ENCODE measurements at regions not wholly inside any gene's neighbourhood (a gene's known extent, or its start where the extent isn't known, plus 50 kb on each side); places are given as distances from the start of the nearest gene placed in this dataset.
"Not testable (repeated sequence)": the region's sequence is repeated elsewhere in the genome, so short reads cannot be mapped to it uniquely, and the experiment has no call there.

DNA sequence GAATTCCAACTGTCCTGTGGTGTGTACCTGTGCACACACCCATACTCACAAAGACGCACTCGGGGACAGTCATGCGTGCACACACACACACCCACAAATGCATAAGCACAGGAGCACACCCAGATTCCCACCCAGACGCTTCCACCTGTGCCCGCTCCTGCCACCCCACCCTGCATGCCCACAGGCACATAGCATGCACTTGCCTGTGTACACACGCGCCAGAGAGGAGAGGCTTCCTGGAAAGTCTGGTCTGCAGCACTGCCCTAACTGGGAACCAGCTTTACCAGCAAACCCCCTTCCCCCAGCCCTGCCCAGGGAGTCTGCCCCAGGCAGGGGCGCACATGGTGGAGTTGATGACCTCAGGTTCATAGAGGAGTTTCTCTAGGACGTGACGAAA, 246.2 kb downstream of the UACA start:
- Histone ChIP-seq H3K4me3 (no peak overlapping the region), H3K27ac (replicated peaks) (no peak overlapping the region), H3K4me1 (no peaks in the 10 kb centered on the region), H3K36me3 (no peaks in the 10 kb centered on the region), H3K9me3 (replicated peaks) (peaks cover 3% of the 10 kb centered on the region), H3K27me3 (ENCODE audit: low read depth) (peaks cover 56% of the 10 kb centered on the region)
- DNase-seq: no peak
- TF ChIP-seq, protein P1, sequence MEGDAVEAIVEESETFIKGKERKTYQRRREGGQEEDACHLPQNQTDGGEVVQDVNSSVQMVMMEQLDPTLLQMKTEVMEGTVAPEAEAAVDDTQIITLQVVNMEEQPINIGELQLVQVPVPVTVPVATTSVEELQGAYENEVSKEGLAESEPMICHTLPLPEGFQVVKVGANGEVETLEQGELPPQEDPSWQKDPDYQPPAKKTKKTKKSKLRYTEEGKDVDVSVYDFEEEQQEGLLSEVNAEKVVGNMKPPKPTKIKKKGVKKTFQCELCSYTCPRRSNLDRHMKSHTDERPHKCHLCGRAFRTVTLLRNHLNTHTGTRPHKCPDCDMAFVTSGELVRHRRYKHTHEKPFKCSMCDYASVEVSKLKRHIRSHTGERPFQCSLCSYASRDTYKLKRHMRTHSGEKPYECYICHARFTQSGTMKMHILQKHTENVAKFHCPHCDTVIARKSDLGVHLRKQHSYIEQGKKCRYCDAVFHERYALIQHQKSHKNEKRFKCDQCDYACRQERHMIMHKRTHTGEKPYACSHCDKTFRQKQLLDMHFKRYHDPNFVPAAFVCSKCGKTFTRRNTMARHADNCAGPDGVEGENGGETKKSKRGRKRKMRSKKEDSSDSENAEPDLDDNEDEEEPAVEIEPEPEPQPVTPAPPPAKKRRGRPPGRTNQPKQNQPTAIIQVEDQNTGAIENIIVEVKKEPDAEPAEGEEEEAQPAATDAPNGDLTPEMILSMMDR (IDR thresholded peaks at IDR 0.05; ENCODE audit: borderline replicate concordance): no peak
- intact Hi-C loops (cut with micrococcal nuclease): no loop called here

DNA sequence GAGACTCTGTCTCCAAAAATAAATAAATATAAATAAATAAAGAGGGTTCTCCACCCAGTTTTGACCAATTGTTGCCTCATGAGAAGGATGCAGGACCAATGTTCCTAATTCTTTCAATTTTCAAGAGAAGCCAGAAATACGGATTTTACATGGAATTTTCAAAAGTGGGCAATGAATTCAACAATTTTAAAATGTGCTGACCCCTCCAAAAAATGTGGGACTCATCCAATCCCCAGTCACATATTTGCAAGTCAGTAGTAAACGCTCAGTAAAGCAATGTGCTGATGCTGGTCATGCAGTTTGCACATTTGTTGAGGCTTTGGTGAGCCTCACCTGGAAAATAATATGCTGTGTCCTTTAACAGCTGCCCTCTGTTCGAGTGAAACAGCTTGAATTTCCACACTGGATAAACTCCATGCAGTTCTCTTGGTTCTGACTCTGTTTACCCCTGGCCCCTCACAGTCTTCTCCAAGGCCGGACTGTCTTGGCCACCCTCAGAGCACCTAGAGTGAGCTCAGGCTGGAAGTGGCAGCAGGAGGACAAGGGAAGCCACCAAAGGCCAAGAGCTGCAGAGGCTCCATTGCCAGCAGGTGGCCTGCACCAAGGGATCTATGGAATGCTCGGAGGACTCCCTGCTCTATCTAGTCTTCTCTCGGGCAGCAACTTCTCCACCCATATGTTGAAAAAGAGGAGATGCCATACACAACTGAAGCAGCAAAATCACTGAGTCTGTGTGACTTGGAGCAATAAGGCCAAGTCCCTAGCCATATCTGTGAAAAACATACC, 246.8 kb downstream of the UACA start:
- no peaks in the 10 kb centered on the region for H3K4me1 ChIP-seq
- DNase-seq: no peak
- peaks cover 53% of the 10 kb centered on the region for H3K27me3 ChIP-seq (ENCODE audit: low read depth)
- intact Hi-C loops (cut with micrococcal nuclease): no loop called here
- no peaks in the 10 kb centered on the region for H3K36me3 ChIP-seq
- TF ChIP-seq, protein P1 (IDR thresholded peaks at IDR 0.05; ENCODE audit: borderline replicate concordance): no peak
- H3K27ac ChIP-seq (replicated peaks): no peak overlapping the region
- H3K4me3 ChIP-seq: no peak overlapping the region
- H3K9me3 ChIP-seq (replicated peaks): peaks cover 9% of the 10 kb centered on the region

DNA sequence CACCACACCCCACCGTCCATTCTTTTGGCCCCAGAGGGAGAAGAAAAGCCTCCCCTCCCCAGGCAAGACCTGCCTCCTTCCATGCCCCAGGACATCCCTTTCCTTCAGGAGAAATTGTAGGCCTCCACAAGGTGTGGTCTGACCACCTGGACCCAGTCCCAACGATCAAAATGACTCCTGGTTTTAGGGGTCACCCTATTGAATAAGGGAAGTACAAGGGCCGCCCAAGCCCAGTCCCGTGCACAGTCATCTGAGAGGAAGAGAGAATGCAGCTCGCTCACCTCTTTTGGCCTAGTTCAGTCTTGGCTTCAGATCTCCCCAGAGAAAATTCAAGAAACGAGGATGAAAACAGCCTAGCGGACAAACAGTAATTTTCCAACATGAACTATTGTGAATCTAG, 249.1 kb downstream of the UACA start:
- H3K27me3 ChIP-seq (ENCODE audit: low read depth): peaks cover 36% of the 10 kb centered on the region
- no peaks in the 10 kb centered on the region for H3K36me3 ChIP-seq
- no peak for DNase-seq
- peaks cover 33% of the 10 kb centered on the region for H3K9me3 ChIP-seq (replicated peaks)
- intact Hi-C loops (cut with micrococcal nuclease): no loop called here
- no peak overlapping the region for H3K4me3 ChIP-seq
- TF ChIP-seq, protein P1 (IDR thresholded peaks at IDR 0.05; ENCODE audit: borderline replicate concordance): no peak
- H3K4me1 ChIP-seq: no peaks in the 10 kb centered on the region
- H3K27ac ChIP-seq (replicated peaks): no peak overlapping the region

DNA sequence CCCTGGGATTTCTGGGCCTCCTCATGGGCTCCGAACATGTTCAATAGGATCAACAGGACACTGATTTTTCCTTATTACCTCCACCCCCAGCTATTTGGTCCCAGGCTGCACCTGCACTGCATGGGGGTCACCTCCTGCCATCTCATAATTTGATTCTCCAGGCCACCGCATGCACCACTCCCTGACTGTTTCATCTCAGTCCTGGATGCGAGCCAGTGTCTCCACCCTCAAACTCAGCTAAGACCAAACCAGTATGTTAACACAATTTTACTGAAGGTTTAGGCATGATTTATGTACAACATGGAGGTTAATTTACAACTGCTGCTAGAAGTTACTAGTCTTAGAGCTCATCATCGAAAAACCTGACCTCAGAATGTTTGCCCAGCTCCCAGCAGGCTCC, 249.5 kb downstream of the UACA start:
- H3K36me3 ChIP-seq: no peaks in the 10 kb centered on the region
- H3K4me3 ChIP-seq: no peak overlapping the region
- H3K27me3 ChIP-seq (ENCODE audit: low read depth): peaks cover 31% of the 10 kb centered on the region
- TF ChIP-seq, protein P1 (IDR thresholded peaks at IDR 0.05; ENCODE audit: borderline replicate concordance): no peak
- H3K4me1 ChIP-seq: no peaks in the 10 kb centered on the region
- H3K9me3 ChIP-seq (replicated peaks): peaks cover 33% of the 10 kb centered on the region
- H3K27ac ChIP-seq (replicated peaks): no peak overlapping the region
- intact Hi-C loops (cut with micrococcal nuclease): no loop called here
- DNase-seq: no peak

DNA sequence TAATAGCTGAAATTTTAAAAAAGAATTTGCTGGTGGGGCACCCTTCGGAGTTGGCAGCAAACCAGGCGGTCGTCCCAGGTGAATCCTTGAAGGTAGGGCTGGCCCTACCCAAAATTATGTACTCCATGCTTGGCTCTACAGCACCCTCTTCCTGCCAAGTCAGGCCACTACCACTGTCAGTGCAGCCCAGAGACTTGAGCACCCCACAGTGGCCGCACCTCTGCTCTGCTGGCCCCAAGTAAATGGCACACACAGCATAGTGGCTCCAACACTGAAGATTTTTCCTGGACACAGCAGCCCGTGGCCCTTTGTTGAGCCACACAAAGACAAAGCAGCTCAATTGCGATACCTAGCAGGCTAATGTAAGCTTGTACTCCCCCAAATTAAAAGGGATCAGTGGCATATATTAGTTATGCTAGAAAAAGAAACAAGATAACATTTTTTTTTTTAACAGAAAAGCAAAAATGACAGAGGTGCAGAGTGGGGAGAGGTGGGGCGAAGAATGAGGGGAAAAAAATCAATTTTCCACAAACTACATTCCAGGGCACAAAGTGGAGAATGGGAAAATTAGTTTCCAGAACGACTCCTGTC, 250.5 kb downstream of the UACA start:
- Histone ChIP-seq H3K27me3 (ENCODE audit: low read depth) (peaks cover 22% of the 10 kb centered on the region), H3K4me1 (no peaks in the 10 kb centered on the region), H3K4me3 (no peak overlapping the region), H3K9me3 (replicated peaks) (peaks cover 33% of the 10 kb centered on the region), H3K27ac (replicated peaks) (no peak overlapping the region), H3K36me3 (no peaks in the 10 kb centered on the region)
- DNase-seq: peak; percentile 32
- TF ChIP-seq, protein P1 (IDR thresholded peaks at IDR 0.05; ENCODE audit: borderline replicate concordance): peak; percentile 34
- intact Hi-C loops (cut with micrococcal nuclease): no loop called here

DNA sequence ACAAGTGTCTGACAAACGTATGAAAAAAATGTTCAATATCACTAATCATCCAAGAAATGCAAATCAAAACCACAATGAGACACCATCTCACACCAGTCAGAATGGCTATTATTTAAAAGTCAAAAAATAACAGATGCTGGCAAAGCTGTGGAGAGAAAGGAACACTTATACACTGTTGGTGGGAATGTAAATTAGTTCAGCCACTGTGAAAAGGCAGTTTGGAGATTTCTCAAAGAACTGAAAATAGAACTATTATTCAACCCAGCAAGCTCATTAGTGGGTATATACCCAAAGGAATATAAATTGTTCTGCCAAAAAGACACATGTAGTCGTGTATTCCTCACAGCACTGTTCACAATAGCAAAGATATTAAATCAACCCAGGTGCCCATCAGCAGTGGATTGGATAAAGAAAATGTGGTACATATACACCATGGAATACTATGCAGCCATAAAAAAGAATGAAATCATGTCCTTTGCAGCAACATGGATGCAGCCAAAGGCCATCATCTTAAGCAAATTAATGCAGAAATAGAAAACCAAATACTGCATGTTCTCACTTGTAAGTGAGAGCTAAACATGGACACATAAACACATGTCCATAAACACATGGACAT, 251.3 kb downstream of the UACA start:
- H3K36me3 ChIP-seq; DNase-seq; intact Hi-C loops (cut with micrococcal nuclease); H3K4me3 ChIP-seq; H3K27ac ChIP-seq (replicated peaks); H3K4me1 ChIP-seq: not testable (repeated sequence)
- peaks cover 18% of the 10 kb centered on the region for H3K27me3 ChIP-seq (ENCODE audit: low read depth)
- peaks cover 35% of the 10 kb centered on the region for H3K9me3 ChIP-seq (replicated peaks)

Measured in left ventricle myocardium inferior (tissue), 1 donor.